ENCODE measurements at regions not wholly inside any gene's neighbourhood (a gene's known extent, or its start where the extent isn't known, plus 50 kb on each side); places are given as distances from the start of the nearest gene placed in this dataset.

GRCh38 chr12:45582536-45582935, 147.0 kb upstream of the ARID2 start:
- peaks cover 10% of the 10 kb centered on the region for H3K4me1 ChIP-seq (ENCODE audit: low read depth)
- TF ChIP-seq CTCF (IDR thresholded peaks at IDR 0.05), result no peak
- H3K36me3 ChIP-seq (ENCODE audit: low read depth), result no peaks in the 10 kb centered on the region
- DNase-seq (no peak), ATAC-seq (no peak)
- no peak overlapping the region for H3K4me3 ChIP-seq
- no peaks in the 10 kb centered on the region for H3K9me3 ChIP-seq
- intact Hi-C loops (cut with DNase I, micrococcal nuclease), result no loop called here

- intact Hi-C loops (cut with DNase I, micrococcal nuclease), result no loop called here
- ATAC-seq (peak; percentile 48), DNase-seq (peak in 2 of 3 donors; percentile 34 to 52)
- no peak for TF ChIP-seq CTCF (IDR thresholded peaks at IDR 0.05)
- Histone ChIP-seq H3K9me3 (no peaks in the 10 kb centered on the region), H3K36me3 (ENCODE audit: low read depth) (no peaks in the 10 kb centered on the region), H3K4me3 (no peak overlapping the region), H3K4me1 (ENCODE audit: low read depth) (peaks cover 15% of the 10 kb centered on the region)
Observed at GRCh38 chr12:45582986-45583659, 146.4 kb upstream of the ARID2 start.

DNA sequence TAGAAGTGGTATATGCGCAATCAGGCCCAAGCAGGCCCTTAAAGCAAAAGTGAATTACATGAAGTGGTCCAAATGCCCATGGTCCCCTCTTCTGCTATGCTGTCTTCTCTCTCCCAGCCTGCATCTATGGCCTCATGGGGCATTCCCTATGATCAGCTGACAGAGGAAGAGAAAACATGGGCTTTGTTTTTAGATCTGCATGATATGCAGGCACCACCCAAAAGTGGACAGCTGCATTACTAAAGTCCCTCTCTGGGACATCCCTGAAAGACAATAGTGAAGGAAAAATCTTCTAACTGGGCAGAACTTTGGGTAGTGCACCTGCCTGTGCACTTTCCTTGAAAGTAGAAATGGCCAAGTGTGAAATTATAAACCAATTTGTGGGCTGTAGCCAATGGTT, 145.2 kb upstream of the ARID2 start:
- no peak for DNase-seq
- H3K9me3 ChIP-seq, result no peaks in the 10 kb centered on the region
- H3K36me3 ChIP-seq (ENCODE audit: low read depth), result no peaks in the 10 kb centered on the region
- H3K4me3 ChIP-seq, result no peak overlapping the region
- TF ChIP-seq CTCF (IDR thresholded peaks at IDR 0.05), result no peak
- no peak for ATAC-seq
- H3K4me1 ChIP-seq (ENCODE audit: low read depth), result peaks cover 23% of the 10 kb centered on the region
- intact Hi-C loops (cut with DNase I, micrococcal nuclease), result no loop called here

GRCh38 chr12:45585522-45586230, 143.8 kb upstream of the ARID2 start:
- Histone ChIP-seq H3K36me3 (ENCODE audit: low read depth) (no peaks in the 10 kb centered on the region), H3K9me3 (no peaks in the 10 kb centered on the region), H3K4me1 (ENCODE audit: low read depth) (peaks cover 23% of the 10 kb centered on the region), H3K4me3 (no peak overlapping the region)
- TF ChIP-seq CTCF (IDR thresholded peaks at IDR 0.05), result no peak
- ATAC-seq (no peak), DNase-seq (peak in 2 of 3 donors; percentile 26 to 48)
- intact Hi-C loops (cut with DNase I, micrococcal nuclease), result no loop called here

DNA sequence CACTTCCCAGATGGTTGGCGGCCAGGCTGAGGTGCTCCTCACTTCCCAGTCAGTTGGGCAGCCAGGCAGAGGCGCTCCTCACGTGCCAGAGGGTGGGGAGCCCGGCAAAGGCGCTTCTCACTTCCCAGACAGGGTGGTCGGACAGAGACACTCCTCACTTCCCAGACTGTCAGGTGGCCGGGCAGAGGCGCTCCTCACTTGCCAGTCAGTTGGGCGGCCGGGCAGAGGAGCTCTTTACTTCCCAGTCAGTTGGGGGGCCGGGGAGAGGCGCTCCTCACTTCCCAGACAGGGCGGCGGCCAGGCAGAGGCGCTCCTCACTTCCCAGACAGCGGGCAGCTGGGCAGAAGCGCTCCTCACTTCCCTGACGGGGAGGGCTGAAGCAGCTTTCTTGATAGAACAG, 143.0 kb upstream of the ARID2 start:
- Histone ChIP-seq H3K4me3 (no peak overlapping the region), H3K36me3 (ENCODE audit: low read depth) (no peaks in the 10 kb centered on the region), H3K4me1 (ENCODE audit: low read depth) (peaks cover 26% of the 10 kb centered on the region), H3K9me3 (no peaks in the 10 kb centered on the region)
- intact Hi-C loops (cut with DNase I, micrococcal nuclease), result no loop called here
- DNase-seq (peak; percentile 16 to 66 (median 50)), ATAC-seq (no peak)
- no peak for TF ChIP-seq CTCF (IDR thresholded peaks at IDR 0.05)
